PC-3 (cell line): ENCODE measurements at regions not wholly inside any gene's neighbourhood (a gene's known extent, or its start where the extent isn't known, plus 50 kb on each side); places are given as distances from the start of the nearest gene placed in this dataset.

Experiments
- ATAC-seq: fragments of 200-7000 bp; cut with Tn5 transposase; 2 replicates; pipeline ENCODE4 v1.9.1; 2020; ENCODE audit warnings: mild to moderate bottlenecking, moderate library complexity
- BruUV-seq: library from RNA; stranded (reverse); fragments of 400-500 nt; replicated peaks from 2 replicates; lab custom pipeline; 2021; lab: Mats Ljungman, UMichigan
- CTCF ChIA-PET: fragments of 300-600 bp; sonication (Branson Sonifier 250); formaldehyde crosslinking; loops from one replicate; lab custom pipeline; 2022; ENCODE audit warnings: antibody characterized with exemption; lab: Charles Lee
- POLR2A ChIA-PET: fragments of 300-600 bp; sonication (Branson Sonifier 250); formaldehyde crosslinking; loops from one replicate; lab custom pipeline; 2022; ENCODE audit warnings: antibody characterized with exemption; ENCODE audit not compliant: unreplicated experiment; lab: Charles Lee
- DNase-seq: peaks from one replicate; pipeline ENCODE4 v3.0.0-alpha.2; 2015
- H2AFZ ChIP-seq: fragments of 300-600 bp; sonication (generic); 2 replicates; pipeline ENCODE4 v1.6.0; 2016; ENCODE audit warnings: antibody characterized with exemption, low read length
- H3F3A ChIP-seq: fragments of 300-600 bp; sonication (generic); one replicate; pipeline ENCODE4 v1.6.0; 2017; ENCODE audit warnings: antibody characterized with exemption, low read length, control low read depth, mild to moderate bottlenecking; ENCODE audit not compliant: unreplicated experiment
- H3K27ac ChIP-seq: fragments of 300-600 bp; sonication (generic); 2 replicates; pipeline ENCODE4 v1.5.1; 2016; ENCODE audit warnings: mild to moderate bottlenecking, low read length
- H3K27me3 ChIP-seq: fragments of 300-600 bp; sonication (generic); 2 replicates; pipeline ENCODE4 v1.6.1; 2016; ENCODE audit warnings: low read length, mixed read lengths
- H3K36me3 ChIP-seq: fragments of 300-600 bp; sonication (generic); 2 replicates; pipeline ENCODE4 v1.6.1; 2016; ENCODE audit warnings: low read depth, mixed run types, low read length, mixed read lengths
- H3K4me1 ChIP-seq: fragments of 300-600 bp; sonication (generic); 2 replicates; pipeline ENCODE4 v1.5.1; 2016; ENCODE audit warnings: low read length; ENCODE audit not compliant: insufficient read depth
- H3K4me2 ChIP-seq: fragments of 300-600 bp; sonication (generic); 2 replicates; pipeline ENCODE4 v1.6.0; 2016; ENCODE audit warnings: low read length
- H3K4me3 ChIP-seq: fragments of 300-600 bp; sonication (generic); 2 replicates; pipeline ENCODE4 v1.5.1; 2016; ENCODE audit warnings: mild to moderate bottlenecking, low read length, mixed read lengths
- H3K79me2 ChIP-seq: fragments of 300-600 bp; sonication (generic); 2 replicates; pipeline ENCODE4 v1.6.1; 2017; ENCODE audit warnings: low read length, mixed read lengths
- H3K9ac ChIP-seq: fragments of 300-600 bp; sonication (generic); 2 replicates; pipeline ENCODE4 v1.6.0; 2016; ENCODE audit warnings: mild to moderate bottlenecking, low read length
- H3K9me2 ChIP-seq: fragments of 300-600 bp; sonication (generic); replicated peaks from 2 replicates; pipeline ENCODE4 v1.6.1; 2016; ENCODE audit warnings: mixed run types, low read length, mixed read lengths
- H3K9me3 ChIP-seq: fragments of 300-600 bp; sonication (generic); 2 replicates; pipeline ENCODE4 v1.6.1; 2016; ENCODE audit warnings: low read length, mixed read lengths
- H4K20me1 ChIP-seq: fragments of 300-600 bp; sonication (generic); 2 replicates; pipeline ENCODE4 v1.6.1; 2016; ENCODE audit warnings: low read length, mixed read lengths
- CTCF ChIP-seq: fragments of 300-600 bp; sonication (generic); conservative IDR thresholded peaks from 2 replicates; pipeline ENCODE4 v1.5.1; 2017; ENCODE audit warnings: antibody characterized with exemption, low read depth, mild to moderate bottlenecking, low read length
- EZH2 ChIP-seq: fragments of 300-600 bp; sonication (generic); IDR thresholded peaks from one replicate; pipeline ENCODE4 v1.6.1; 2017; ENCODE audit warnings: antibody characterized with exemption, mild to moderate bottlenecking, low read length; ENCODE audit not compliant: unreplicated experiment
- EZH2phosphoT487 ChIP-seq: fragments of 300-600 bp; sonication (generic); IDR thresholded peaks from 2 replicates; pipeline ENCODE4 v1.6.1; 2018; ENCODE audit warnings: mild to moderate bottlenecking, antibody characterized with exemption, low read length, borderline replicate concordance
- intact Hi-C: fragments of 100-400 bp; cut with micrococcal nuclease; formaldehyde crosslinking; loops from 2 replicates; pipeline ENCODE4 v1.9.0; 2023

- H3K27me3 ChIP-seq, result no peaks in the 10 kb centered on the region
- no peaks in the 10 kb centered on the region for H3F3A ChIP-seq
- peaks cover 4% of the 10 kb centered on the region; the same call in 1 of the 2 replicates for H3K4me1 ChIP-seq
- intact Hi-C loops, result loop anchor here (1.0 to 10.0 kb wide), 3 partner anchors 55 to 1107 kb away; no protein-coding TSS in a partner anchor
- no peak overlapping the region for H3K4me3 ChIP-seq
- H4K20me1 ChIP-seq, result no peaks in the 10 kb centered on the region
- H3K79me2 ChIP-seq, result no peaks in the 10 kb centered on the region
- no peak overlapping the region for H3K27ac ChIP-seq
- no peak for ATAC-seq
- H3K36me3 ChIP-seq, result no peaks in the 10 kb centered on the region
- H2AFZ ChIP-seq, result peak overlapping the region; percentile 21; the same call in 1 of the 2 replicates
- no peaks in the 10 kb centered on the region for H3K9me3 ChIP-seq
- DNase-seq, result no peak
- H3K9ac ChIP-seq, result no peak overlapping the region
- ChIA-PET POLR2A (no interaction called here), CTCF (no interaction called here)
- H3K9me2 ChIP-seq, result no peaks in the 10 kb centered on the region
- no peak for TF ChIP-seq EZH2phosphoT487
- TF ChIP-seq CTCF, result no peak
- no peak for TF ChIP-seq EZH2
- no peak overlapping the region for H3K4me2 ChIP-seq
- BruUV-seq, result no TSS peak
Observed at GRCh38 chr5:128671943-128672342, 133.9 kb upstream of the FBN2 start.

- no peak overlapping the region for H2AFZ ChIP-seq
- ChIA-PET CTCF (interaction anchor here (0.6 to 0.7 kb wide), 2 partner anchors 160 to 170 kb away, joined by 3 to 4 read pairs; no protein-coding TSS in a partner anchor), POLR2A (no interaction called here)
- H3K27ac ChIP-seq, result no peak overlapping the region
- no peak overlapping the region for H3K9ac ChIP-seq
- no peaks in the 10 kb centered on the region for H3K9me2 ChIP-seq
- no peaks in the 10 kb centered on the region for H4K20me1 ChIP-seq
- H3K4me3 ChIP-seq, result no peak overlapping the region
- no peak for TF ChIP-seq EZH2
- TF ChIP-seq EZH2phosphoT487, result no peak
- TF ChIP-seq CTCF, result no peak
- H3K9me3 ChIP-seq, result no peaks in the 10 kb centered on the region
- DNase-seq (no peak), ATAC-seq (no peak)
- no peaks in the 10 kb centered on the region for H3K79me2 ChIP-seq
- H3K27me3 ChIP-seq, result no peaks in the 10 kb centered on the region
- intact Hi-C loops, result loop anchor here (1.0 to 10.0 kb wide), 3 partner anchors 56 to 1108 kb away; no protein-coding TSS in a partner anchor
- no TSS peak for BruUV-seq
- H3K4me1 ChIP-seq, result peaks cover 4% of the 10 kb centered on the region; the same call in 1 of the 2 replicates
- no peak overlapping the region for H3K4me2 ChIP-seq
- no peaks in the 10 kb centered on the region for H3F3A ChIP-seq
- H3K36me3 ChIP-seq, result no peaks in the 10 kb centered on the region
Observed at GRCh38 chr5:128673000-128673399, 135.0 kb upstream of the FBN2 start.

- Histone ChIP-seq H3F3A (no peaks in the 10 kb centered on the region), H3K36me3 (no peaks in the 10 kb centered on the region), H3K27ac (no peak overlapping the region), H3K9me3 (no peaks in the 10 kb centered on the region), H2AFZ (no peak overlapping the region), H3K9ac (no peak overlapping the region), H3K4me2 (no peak overlapping the region), H3K4me1 (peaks cover 4% of the 10 kb centered on the region; the same call in 1 of the 2 replicates), H3K4me3 (no peak overlapping the region), H3K27me3 (no peaks in the 10 kb centered on the region), H3K79me2 (no peaks in the 10 kb centered on the region), H3K9me2 (no peaks in the 10 kb centered on the region), H4K20me1 (no peaks in the 10 kb centered on the region)
- ChIA-PET POLR2A (no interaction called here), CTCF (interaction anchor here (0.7 kb wide), 1 partner anchor 169 kb away, joined by 3 read pairs; no protein-coding TSS in a partner anchor)
- intact Hi-C loops, result loop anchor here (5.0 to 10.0 kb wide), 2 partner anchors 56 to 1109 kb away; no protein-coding TSS in a partner anchor
- no peak for TF ChIP-seq EZH2phosphoT487
- TF ChIP-seq EZH2, result no peak
- no peak for TF ChIP-seq CTCF
- BruUV-seq, result no TSS peak
- DNase-seq (no peak), ATAC-seq (no peak)
Observed at GRCh38 chr5:128673411-128673957, 135.4 kb upstream of the FBN2 start.
